Adrenal gland (tissue), 9 donors: ENCODE measurements at regions not wholly inside any gene's neighbourhood (a gene's known extent, or its start where the extent isn't known, plus 50 kb on each side); places are given as distances from the start of the nearest gene placed in this dataset.

Source experiments
- DNase-seq, 7 donors: peaks; one replicate each; pipeline ENCODE4 v3.0.0-alpha.2; 2019 to 2020
- H3K27ac ChIP-seq, 5 donors: fragments of 200-600 bp; sonication (generic) in 4 of 5; 1 replicate in 3 of 5; 2 replicates in 2 of 5; pipeline versions ENCODE4 v1.5.1 to v1.8.0; 2016 to 2020; ENCODE audit warnings: mild to moderate bottlenecking in 1 of 5
- H3K27me3 ChIP-seq: fragments of 200-600 bp; 2 replicates; pipeline ENCODE4 v1.8.0; 2021
- H3K36me3 ChIP-seq, 2 donors: fragments of 200-600 bp; replicated peaks in 1 of 2; 1 replicate in 1 of 2; 2 replicates in 1 of 2; pipeline versions ENCODE4 v1.5.1 to v1.8.0; 2018 to 2022
- H3K4me1 ChIP-seq, 2 donors: fragments of 200-600 bp; replicated peaks in 1 of 2; 1 replicate in 1 of 2; 2 replicates in 1 of 2; pipeline versions ENCODE4 v1.5.1 to v1.8.0; 2018 to 2021
- H3K4me3 ChIP-seq, 4 donors: fragments of 200-600 bp; sonication (generic) in 3 of 4; one replicate each; pipeline ENCODE4 v1.5.1; 2016 to 2018
- H3K9me3 ChIP-seq, 3 donors: fragments of 200-600 bp; sonication (generic) in 1 of 3; replicated peaks in 1 of 3; 1 replicate in 2 of 3; 2 replicates in 1 of 3; pipeline versions ENCODE4 v1.5.1 to v1.8.0; 2016 to 2021
- POLR2A ChIP-seq, 2 donors: fragments of 450-650 bp; IDR thresholded peaks; one replicate each; pipeline ENCODE4 v1.6.1; 2017; ENCODE audit warnings: antibody characterized with exemption in 2 of 2, mild to moderate bottlenecking in 2 of 2, moderate library complexity in 1 of 2
- WGBS, 4 donors: extraction: QIAGEN DNeasy Blood & Tissue Kit in 2 of 4; methylation state at CpG; one replicate each; pipeline versions ENCODE4 v1.1.5 to v1.1.7; 2013 to 2017; 5-methylcytosine and 5-hydroxymethylcytosine counted together
- intact Hi-C, 2 donors: fragments of 100-400 bp; cut with DNase I; formaldehyde crosslinking; loops; one replicate each; pipeline versions ENCODE4 v1.14.1 to v1.15.0; 2022 to 2023
- TF ChIP-seq, protein P1 (sequence below), 6 experiments: fragments of 450-650 bp in 4 of 6; fragments of 200-600 bp in 2 of 6; sonication (generic) in 1 of 6; IDR thresholded peaks; 1 replicate in 5 of 6; 2 replicates in 1 of 6; pipeline versions ENCODE4 v1.5.1 to v1.8.0; 2016 to 2021; ENCODE audit warnings: antibody characterized with exemption in 6 of 6, mild to moderate bottlenecking in 2 of 6, moderate library complexity in 1 of 6
- donor health status: healthy with polysubstance abuse.
- donor health status: Bipolar disorder and iron deficiency.
- donor health status: DM: yes; HTN: yes; CAD: no.
- donor health status: DM: no; HTN: no; CAD: no.
- donor health status: DM: no; HTN: no; CAD: no.

DNA sequence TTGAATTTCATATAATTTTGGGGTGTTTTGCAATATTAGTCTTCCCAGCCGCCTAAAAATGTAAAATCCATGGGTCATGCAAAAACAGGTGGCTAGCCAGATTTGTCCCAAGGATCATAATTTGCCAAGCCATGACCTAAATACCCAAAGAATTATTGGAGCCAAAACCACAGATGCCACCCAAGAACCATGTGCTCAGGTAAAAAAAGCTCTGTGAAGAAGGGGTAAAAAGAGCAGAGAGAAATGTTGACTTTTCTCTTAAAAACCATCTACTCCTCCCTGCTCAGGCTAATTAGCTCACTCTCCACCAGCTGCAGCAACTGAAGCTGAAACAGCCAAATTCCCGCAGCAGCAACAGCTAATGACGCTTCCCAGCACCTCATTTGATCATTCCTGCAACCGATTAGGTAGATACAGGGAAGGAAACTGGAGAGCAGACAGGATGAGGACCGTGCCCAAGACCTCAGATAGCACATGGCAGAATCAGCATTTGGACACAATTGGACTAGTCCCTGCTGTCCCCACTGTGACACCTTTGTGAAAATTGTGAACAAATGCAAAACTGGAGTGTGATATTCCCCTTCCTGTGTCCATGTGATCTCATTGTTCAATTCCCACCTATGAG is 107.9 kb upstream of the NXT1 start:
- H3K27ac ChIP-seq = no peak overlapping the region
- intact Hi-C loops = no loop called here
- H3K4me1 ChIP-seq = peaks cover 0 to 12% of the 10 kb centered on the region in 2 donors
- H3K4me3 ChIP-seq = no peak overlapping the region
- no peak for DNase-seq
- no peaks in the 10 kb centered on the region for H3K27me3 ChIP-seq
- 70 to 78% (median 75%) methylated on average over 5 of the region's 5 CpGs for WGBS, 4 donors
- no peaks in the 10 kb centered on the region for H3K9me3 ChIP-seq
- TF ChIP-seq, protein P1, sequence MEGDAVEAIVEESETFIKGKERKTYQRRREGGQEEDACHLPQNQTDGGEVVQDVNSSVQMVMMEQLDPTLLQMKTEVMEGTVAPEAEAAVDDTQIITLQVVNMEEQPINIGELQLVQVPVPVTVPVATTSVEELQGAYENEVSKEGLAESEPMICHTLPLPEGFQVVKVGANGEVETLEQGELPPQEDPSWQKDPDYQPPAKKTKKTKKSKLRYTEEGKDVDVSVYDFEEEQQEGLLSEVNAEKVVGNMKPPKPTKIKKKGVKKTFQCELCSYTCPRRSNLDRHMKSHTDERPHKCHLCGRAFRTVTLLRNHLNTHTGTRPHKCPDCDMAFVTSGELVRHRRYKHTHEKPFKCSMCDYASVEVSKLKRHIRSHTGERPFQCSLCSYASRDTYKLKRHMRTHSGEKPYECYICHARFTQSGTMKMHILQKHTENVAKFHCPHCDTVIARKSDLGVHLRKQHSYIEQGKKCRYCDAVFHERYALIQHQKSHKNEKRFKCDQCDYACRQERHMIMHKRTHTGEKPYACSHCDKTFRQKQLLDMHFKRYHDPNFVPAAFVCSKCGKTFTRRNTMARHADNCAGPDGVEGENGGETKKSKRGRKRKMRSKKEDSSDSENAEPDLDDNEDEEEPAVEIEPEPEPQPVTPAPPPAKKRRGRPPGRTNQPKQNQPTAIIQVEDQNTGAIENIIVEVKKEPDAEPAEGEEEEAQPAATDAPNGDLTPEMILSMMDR (IDR thresholded peaks at IDR 0.05) = no peak
- no peak for TF ChIP-seq POLR2A (IDR thresholded peaks at IDR 0.05)
- no peaks in the 10 kb centered on the region for H3K36me3 ChIP-seq

- WGBS, 4 donors = 48 to 66% (median 60%) methylated on average over 2 of the region's 2 CpGs
- no peaks in the 10 kb centered on the region for H3K36me3 ChIP-seq
- H3K4me3 ChIP-seq = no peak overlapping the region
- peaks cover 0 to 7% of the 10 kb centered on the region in 2 donors for H3K4me1 ChIP-seq
- TF ChIP-seq, protein P1 (IDR thresholded peaks at IDR 0.05) = no peak
- no peak for TF ChIP-seq POLR2A (IDR thresholded peaks at IDR 0.05)
- H3K27me3 ChIP-seq = no peaks in the 10 kb centered on the region
- intact Hi-C loops = no loop called here
- no peaks in the 10 kb centered on the region for H3K9me3 ChIP-seq
- peak in 1 of 7 donors; percentile 11 for DNase-seq
- no peak overlapping the region for H3K27ac ChIP-seq
Observed at GRCh38 chr20:23242104-23242503, 108.5 kb upstream of the NXT1 start.

- no peaks in the 10 kb centered on the region for H3K36me3 ChIP-seq
- H3K27ac ChIP-seq = no peak overlapping the region
- 77 to 93% (median 81%) methylated on average over 3 of the region's 3 CpGs for WGBS, 4 donors
- no peak for DNase-seq
- no peaks in the 10 kb centered on the region for H3K27me3 ChIP-seq
- H3K4me1 ChIP-seq = peaks cover 0 to 1% of the 10 kb centered on the region in 2 donors
- intact Hi-C loops = no loop called here
- H3K9me3 ChIP-seq = no peaks in the 10 kb centered on the region
- TF ChIP-seq, protein P1 (IDR thresholded peaks at IDR 0.05) = no peak
- TF ChIP-seq POLR2A (IDR thresholded peaks at IDR 0.05) = no peak
- no peak overlapping the region for H3K4me3 ChIP-seq
Observed at GRCh38 chr20:23241416-23241815, 109.2 kb upstream of the NXT1 start.

DNA sequence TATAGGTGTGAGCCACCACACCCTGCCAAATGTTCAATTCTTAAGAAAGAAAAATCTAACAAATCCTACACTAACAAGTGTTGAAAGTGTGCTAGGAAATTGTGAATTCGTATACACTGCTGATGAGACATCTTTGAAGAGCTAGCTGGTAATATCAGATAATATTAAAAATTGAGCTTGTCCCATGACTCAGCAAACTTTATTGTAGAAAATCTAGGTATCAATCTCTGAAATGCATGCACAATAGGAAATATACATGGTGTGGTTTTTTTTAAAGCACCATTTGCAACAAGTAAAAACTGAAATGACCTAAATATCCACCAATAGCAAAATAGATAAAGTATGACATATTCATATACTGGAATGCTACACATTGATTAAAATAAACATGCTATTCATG is 110.1 kb upstream of the NXT1 start:
- Histone ChIP-seq H3K27me3 (no peaks in the 10 kb centered on the region), H3K9me3 (no peaks in the 10 kb centered on the region), H3K27ac (no peak overlapping the region), H3K36me3 (no peaks in the 10 kb centered on the region), H3K4me3 (no peak overlapping the region), H3K4me1 (no peaks in the 10 kb centered on the region)
- intact Hi-C loops = no loop called here
- 62 to 88% (median 74%) methylated on average over 1 of the region's 1 CpG for WGBS, 4 donors
- TF ChIP-seq, protein P1 (IDR thresholded peaks at IDR 0.05) = no peak
- TF ChIP-seq POLR2A (IDR thresholded peaks at IDR 0.05) = no peak
- DNase-seq = no peak
